ENCODE measurements at regions not wholly inside any gene's neighbourhood (a gene's known extent, or its start where the extent isn't known, plus 50 kb on each side); places are given as distances from the start of the nearest gene placed in this dataset.

GRCh38 chr11:87926250-87926970 lies 248.8 kb downstream of the RAB38 start:
- Histone ChIP-seq H3K9ac (replicated peaks in 1 of 4; ENCODE audit: extremely low read depth in 1 of 4, low read depth in 3 of 4, low read length in 3 of 4) (no peak overlapping the region), H2AK5ac (ENCODE audit: low read depth, low read length) (no peak overlapping the region; the same call in 1 of the 2 replicates), H3K4me3 (ENCODE audit: extremely low read depth in 1 of 4, insufficient read depth in 2 of 4, low read depth in 3 of 4, low read length in 4 of 4) (no peak overlapping the region), H3K4me2 (ENCODE audit: insufficient read depth in 1 of 2, low read depth in 2 of 2, low read length in 2 of 2) (no peak overlapping the region), H3K79me2 (ENCODE audit: control insufficient read depth in 1 of 2, insufficient read depth in 2 of 2, low read length in 2 of 2) (no peaks in the 10 kb centered on the region), H2BK120ac (replicated peaks; ENCODE audit: low read depth, low read length) (no peak overlapping the region), H2BK15ac (ENCODE audit: low read length) (no peak overlapping the region), H3K9me3 (ENCODE audit: insufficient read depth in 2 of 2, low read depth in 1 of 2, low read length in 1 of 2) (no peaks in the 10 kb centered on the region), H3K27me3 (replicated peaks in 1 of 4; ENCODE audit: control insufficient read depth in 3 of 4, extremely low read depth in 1 of 4, insufficient read depth in 3 of 4, low read length in 3 of 4) (no peaks in the 10 kb centered on the region), H3K27ac (ENCODE audit: low read depth, low read length) (no peak overlapping the region), H2BK5ac (ENCODE audit: low read depth, low read length) (no peak overlapping the region), H3K56ac (replicated peaks; ENCODE audit: insufficient read length, low read depth, low read length) (no peak overlapping the region), H4K91ac (replicated peaks; ENCODE audit: insufficient read length, low read length) (no peak overlapping the region), H2AFZ (ENCODE audit: low read length) (no peak overlapping the region), H4K5ac (ENCODE audit: insufficient read length, low read depth, low read length) (no peak overlapping the region), H3K23me2 (ENCODE audit: low read depth, low read length) (no peaks in the 10 kb centered on the region), H2BK20ac (ENCODE audit: low read length) (no peak overlapping the region), H4K20me1 (replicated peaks in 1 of 2; ENCODE audit: control insufficient read depth in 1 of 2, insufficient read depth in 2 of 2, low read length in 2 of 2) (no peaks in the 10 kb centered on the region), H3K4ac (replicated peaks; ENCODE audit: insufficient read length, low read depth, low read length) (no peak overlapping the region), H3K36me3 (ENCODE audit: control insufficient read depth in 2 of 4, insufficient read depth in 4 of 4, low read length in 3 of 4) (no peaks in the 10 kb centered on the region), H4K8ac (ENCODE audit: extremely low read depth, insufficient read depth, low read length) (no peak overlapping the region), H3K14ac (ENCODE audit: insufficient read length) (no peak overlapping the region), H2BK12ac (ENCODE audit: low read depth, low read length) (no peak overlapping the region), H3K23ac (ENCODE audit: insufficient read length) (no peak overlapping the region), H3K4me1 (replicated peaks in 1 of 4; ENCODE audit: control insufficient read depth in 3 of 4, insufficient read depth in 4 of 4, low read length in 3 of 4) (0 out of 7 replicates have a peak, but pooled peaks cover 0 to 3% (median 0%) of the 10 kb centered on the region in 4 experiments), H3K79me1 (ENCODE audit: low read depth, low read length) (no peaks in the 10 kb centered on the region), H3K18ac (ENCODE audit: extremely low read depth, low read length) (no peak overlapping the region)
- ChIA-PET CTCF (ENCODE audit: partially characterized antibody) (interaction anchor here (1.1 kb wide), 2 partner anchors 19 to 145 kb away, joined by 3 read pairs; no protein-coding TSS in a partner anchor), POLR2A (ENCODE audit: partially characterized antibody) (no interaction called here)
- WGBS, 2 experiments (ENCODE audit: extremely low coverage in 1 of 2, insufficient coverage in 1 of 2, insufficient read length in 1 of 2, insufficient replicate concordance in 2 of 2, low coverage in 1 of 2, low lambda C conversion rate in 2 of 2, missing lambda C conversion rate in 1 of 2): 90% methylated on average over 5 of the region's 5 CpGs; no CpG with 5 or more reads in 1 of the 2 experiments
- DNase-seq (ENCODE audit: low read depth in 1 of 2, low spot score in 2 of 2): peak in 1 of 2 experiments; percentile 7
- no peak for FAIRE-seq
- no peak for TF ChIP-seq SIRT6 (IDR thresholded peaks at IDR 0.05; ENCODE audit: low read length)
- no peak for TF ChIP-seq ATF2 (IDR thresholded peaks at IDR 0.05; ENCODE audit: low read length)
- no peak for TF ChIP-seq MAX (IDR thresholded peaks at IDR 0.05)
- no peak for TF ChIP-seq BACH1 (IDR thresholded peaks at IDR 0.05; ENCODE audit: low read length)
- TF ChIP-seq HDAC2 (IDR thresholded peaks at IDR 0.05; ENCODE audit: borderline replicate concordance in 1 of 2, low read depth in 2 of 2, low read length in 2 of 2): no peak
- TF ChIP-seq RFX5 (IDR thresholded peaks at IDR 0.05; ENCODE audit: borderline replicate concordance, low read depth, low read length): no peak
